ENCODE measurements at regions not wholly inside any gene's neighbourhood (a gene's known extent, or its start where the extent isn't known, plus 50 kb on each side); places are given as distances from the start of the nearest gene placed in this dataset.

DNA sequence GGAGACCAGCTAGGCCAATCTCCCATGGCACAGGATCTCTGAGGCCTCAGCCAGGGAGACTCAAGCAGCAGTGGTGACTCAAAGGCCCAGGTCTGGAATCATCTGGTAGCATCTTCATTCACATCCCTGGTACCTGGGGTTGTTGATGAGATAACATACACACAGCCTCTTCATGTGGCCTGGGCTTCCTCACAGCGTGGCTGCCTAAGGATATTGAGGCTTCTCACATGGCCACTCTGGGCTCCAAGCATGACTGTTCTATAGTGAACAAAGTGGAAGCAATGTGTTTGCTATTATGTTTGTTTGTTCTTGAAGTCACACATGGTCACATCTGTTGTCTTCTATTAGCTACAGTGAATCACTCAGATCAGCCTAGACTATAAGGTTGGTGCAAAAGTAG lies 584.1 kb downstream of the VRK1 start:
- TF ChIP-seq, protein P1, sequence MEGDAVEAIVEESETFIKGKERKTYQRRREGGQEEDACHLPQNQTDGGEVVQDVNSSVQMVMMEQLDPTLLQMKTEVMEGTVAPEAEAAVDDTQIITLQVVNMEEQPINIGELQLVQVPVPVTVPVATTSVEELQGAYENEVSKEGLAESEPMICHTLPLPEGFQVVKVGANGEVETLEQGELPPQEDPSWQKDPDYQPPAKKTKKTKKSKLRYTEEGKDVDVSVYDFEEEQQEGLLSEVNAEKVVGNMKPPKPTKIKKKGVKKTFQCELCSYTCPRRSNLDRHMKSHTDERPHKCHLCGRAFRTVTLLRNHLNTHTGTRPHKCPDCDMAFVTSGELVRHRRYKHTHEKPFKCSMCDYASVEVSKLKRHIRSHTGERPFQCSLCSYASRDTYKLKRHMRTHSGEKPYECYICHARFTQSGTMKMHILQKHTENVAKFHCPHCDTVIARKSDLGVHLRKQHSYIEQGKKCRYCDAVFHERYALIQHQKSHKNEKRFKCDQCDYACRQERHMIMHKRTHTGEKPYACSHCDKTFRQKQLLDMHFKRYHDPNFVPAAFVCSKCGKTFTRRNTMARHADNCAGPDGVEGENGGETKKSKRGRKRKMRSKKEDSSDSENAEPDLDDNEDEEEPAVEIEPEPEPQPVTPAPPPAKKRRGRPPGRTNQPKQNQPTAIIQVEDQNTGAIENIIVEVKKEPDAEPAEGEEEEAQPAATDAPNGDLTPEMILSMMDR (IDR thresholded peaks at IDR 0.05; ENCODE audit: borderline replicate concordance, extremely low read depth, insufficient read depth), result no peak
- FAIRE-seq (no peak), DNase-seq (no peak)
- no peaks in the 10 kb centered on the region for H3K27me3 ChIP-seq (ENCODE audit: control insufficient read depth, insufficient read depth, low read length)
- H3K36me3 ChIP-seq (ENCODE audit: control insufficient read depth in 2 of 3, insufficient read depth in 3 of 3, low read length in 3 of 3), result no peaks in the 10 kb centered on the region
- no peak overlapping the region for H3K4me3 ChIP-seq (ENCODE audit: low read length in 3 of 3)
- no peak overlapping the region for H3K27ac ChIP-seq (ENCODE audit: low read depth in 2 of 2, low read length in 2 of 2)
- no peak overlapping the region for H3K9ac ChIP-seq (ENCODE audit: low read length in 3 of 3)
- no peaks in the 10 kb centered on the region for H3K9me3 ChIP-seq (ENCODE audit: control insufficient read depth in 2 of 3, insufficient read depth in 1 of 3, low read length in 3 of 3)
- intact Hi-C loops (cut with DNase I), result no loop called here
- no peaks in the 10 kb centered on the region for H3K4me1 ChIP-seq (ENCODE audit: control insufficient read depth in 2 of 3, insufficient read depth in 2 of 3, low read depth in 1 of 3, low read length in 3 of 3)

DNA sequence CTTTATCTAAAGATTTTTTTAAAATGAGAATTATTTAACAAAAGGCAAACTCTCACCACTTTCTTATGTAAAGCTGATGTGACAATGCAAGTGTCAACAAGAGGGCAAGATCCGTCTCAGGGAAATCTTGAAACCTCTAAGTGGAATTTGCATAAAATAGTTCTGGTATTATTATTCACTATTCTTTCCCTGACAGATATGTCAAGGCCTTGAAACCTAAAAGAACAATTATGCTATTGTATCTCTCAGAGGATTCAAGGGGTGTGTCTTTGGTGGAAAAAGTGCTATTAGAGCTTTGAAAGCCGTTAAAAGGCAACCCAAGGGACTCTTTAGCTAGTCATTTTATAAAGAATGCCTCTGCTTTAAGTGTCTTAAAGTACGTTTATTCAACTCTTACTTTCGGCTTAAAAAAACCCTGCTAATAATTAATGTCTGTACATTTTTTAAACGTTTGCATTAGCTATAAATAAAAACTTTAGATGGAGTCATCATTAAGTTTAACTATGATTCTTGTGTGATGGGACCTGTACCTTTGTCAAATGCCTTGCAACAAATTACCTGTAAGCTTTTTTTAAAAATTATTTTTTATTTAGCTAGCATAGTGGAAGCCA lies 585.5 kb downstream of the VRK1 start:
- no peak overlapping the region for H3K27ac ChIP-seq (ENCODE audit: low read depth in 2 of 2, low read length in 2 of 2)
- no peaks in the 10 kb centered on the region for H3K27me3 ChIP-seq (ENCODE audit: control insufficient read depth, insufficient read depth, low read length)
- DNase-seq (no peak), FAIRE-seq (no peak)
- H3K4me1 ChIP-seq (ENCODE audit: control insufficient read depth in 2 of 3, insufficient read depth in 2 of 3, low read depth in 1 of 3, low read length in 3 of 3), result no peaks in the 10 kb centered on the region
- H3K36me3 ChIP-seq (ENCODE audit: control insufficient read depth in 2 of 3, insufficient read depth in 3 of 3, low read length in 3 of 3), result no peaks in the 10 kb centered on the region
- intact Hi-C loops (cut with DNase I), result no loop called here
- TF ChIP-seq, protein P1 (IDR thresholded peaks at IDR 0.05; ENCODE audit: borderline replicate concordance, extremely low read depth, insufficient read depth), result no peak
- H3K4me3 ChIP-seq (ENCODE audit: low read length in 3 of 3), result no peak overlapping the region
- no peaks in the 10 kb centered on the region for H3K9me3 ChIP-seq (ENCODE audit: control insufficient read depth in 2 of 3, insufficient read depth in 1 of 3, low read length in 3 of 3)
- H3K9ac ChIP-seq (ENCODE audit: low read length in 3 of 3), result no peak overlapping the region

DNA sequence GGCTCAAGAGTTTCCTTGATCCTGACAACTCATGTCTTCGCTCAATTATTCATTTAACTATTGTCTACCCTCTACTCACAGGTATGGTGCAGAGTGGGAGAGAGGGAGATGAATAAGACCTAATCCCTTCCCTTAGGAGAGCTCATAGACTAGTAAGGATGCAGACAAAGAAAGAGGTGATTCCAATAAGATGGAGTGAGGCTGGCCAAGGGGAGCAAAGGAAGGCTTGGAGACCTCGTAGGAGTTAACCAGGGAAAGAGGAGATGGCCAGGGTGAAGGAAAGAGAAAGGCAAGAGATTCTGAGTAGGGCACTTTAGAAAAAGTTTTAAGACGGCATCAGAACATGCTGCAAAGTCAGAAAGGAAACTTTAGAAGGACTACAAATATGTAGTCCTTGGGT lies 588.5 kb downstream of the VRK1 start:
- H3K36me3 ChIP-seq (ENCODE audit: control insufficient read depth in 2 of 3, insufficient read depth in 3 of 3, low read length in 3 of 3), result no peaks in the 10 kb centered on the region
- H3K9me3 ChIP-seq (ENCODE audit: control insufficient read depth in 2 of 3, insufficient read depth in 1 of 3, low read length in 3 of 3), result no peaks in the 10 kb centered on the region
- DNase-seq, result no peak
- H3K27ac ChIP-seq (ENCODE audit: low read depth in 2 of 2, low read length in 2 of 2), result no peak overlapping the region
- intact Hi-C loops (cut with DNase I), result no loop called here
- TF ChIP-seq, protein P1 (IDR thresholded peaks at IDR 0.05; ENCODE audit: borderline replicate concordance, extremely low read depth, insufficient read depth), result no peak
- no peak for FAIRE-seq
- H3K9ac ChIP-seq (ENCODE audit: low read length in 3 of 3), result no peak overlapping the region
- no peaks in the 10 kb centered on the region for H3K4me1 ChIP-seq (ENCODE audit: control insufficient read depth in 2 of 3, insufficient read depth in 2 of 3, low read depth in 1 of 3, low read length in 3 of 3)
- H3K27me3 ChIP-seq (ENCODE audit: control insufficient read depth, insufficient read depth, low read length), result no peaks in the 10 kb centered on the region
- no peak overlapping the region for H3K4me3 ChIP-seq (ENCODE audit: low read length in 3 of 3)

Data from kidney (tissue), 13 donors.